DOHH2 (cell line): ENCODE measurements at regions not wholly inside any gene's neighbourhood (a gene's known extent, or its start where the extent isn't known, plus 50 kb on each side); places are given as distances from the start of the nearest gene placed in this dataset.

Experiments
- EZH2phosphoT487 ChIP-seq: fragments of 200-600 bp; sonication (generic); IDR thresholded peaks from 2 replicates; pipeline ENCODE4 v1.6.1; 2017; ENCODE audit warnings: borderline replicate concordance, mild to moderate bottlenecking, antibody characterized with exemption, low read length, moderate library complexity, mixed read lengths
- TF ChIP-seq, protein P1 (sequence below): fragments of 200-600 bp; sonication (generic); IDR thresholded peaks from one replicate; pipeline ENCODE4 v1.5.1; 2014; ENCODE audit warnings: antibody characterized with exemption, mild to moderate bottlenecking, low read depth, low read length; ENCODE audit not compliant: poor library complexity, severe bottlenecking

DNA sequence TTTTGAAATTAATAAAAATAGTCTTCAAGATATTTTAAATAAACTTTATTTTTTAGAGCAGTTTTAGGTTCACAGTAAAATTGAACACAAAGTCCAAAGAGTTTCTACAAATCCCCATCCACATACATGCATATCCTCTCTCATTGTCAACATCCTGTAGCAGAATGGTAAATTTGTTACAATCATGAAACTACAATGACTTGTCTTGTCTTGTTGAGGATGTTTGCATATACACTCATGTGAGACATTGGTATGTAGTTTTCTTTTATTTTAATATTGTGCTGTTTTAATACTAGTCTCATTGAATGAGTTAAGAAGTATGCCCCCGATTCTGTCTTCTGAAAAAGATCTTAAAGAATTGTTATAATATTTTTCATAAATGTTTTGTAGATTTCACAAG, 447.0 kb upstream of the EDIL3 start:
- TF ChIP-seq, protein P1, sequence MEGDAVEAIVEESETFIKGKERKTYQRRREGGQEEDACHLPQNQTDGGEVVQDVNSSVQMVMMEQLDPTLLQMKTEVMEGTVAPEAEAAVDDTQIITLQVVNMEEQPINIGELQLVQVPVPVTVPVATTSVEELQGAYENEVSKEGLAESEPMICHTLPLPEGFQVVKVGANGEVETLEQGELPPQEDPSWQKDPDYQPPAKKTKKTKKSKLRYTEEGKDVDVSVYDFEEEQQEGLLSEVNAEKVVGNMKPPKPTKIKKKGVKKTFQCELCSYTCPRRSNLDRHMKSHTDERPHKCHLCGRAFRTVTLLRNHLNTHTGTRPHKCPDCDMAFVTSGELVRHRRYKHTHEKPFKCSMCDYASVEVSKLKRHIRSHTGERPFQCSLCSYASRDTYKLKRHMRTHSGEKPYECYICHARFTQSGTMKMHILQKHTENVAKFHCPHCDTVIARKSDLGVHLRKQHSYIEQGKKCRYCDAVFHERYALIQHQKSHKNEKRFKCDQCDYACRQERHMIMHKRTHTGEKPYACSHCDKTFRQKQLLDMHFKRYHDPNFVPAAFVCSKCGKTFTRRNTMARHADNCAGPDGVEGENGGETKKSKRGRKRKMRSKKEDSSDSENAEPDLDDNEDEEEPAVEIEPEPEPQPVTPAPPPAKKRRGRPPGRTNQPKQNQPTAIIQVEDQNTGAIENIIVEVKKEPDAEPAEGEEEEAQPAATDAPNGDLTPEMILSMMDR = no peak
- TF ChIP-seq EZH2phosphoT487 = no peak
